Right lobe of liver (tissue), 6 donors: ENCODE measurements at regions not wholly inside any gene's neighbourhood (a gene's known extent, or its start where the extent isn't known, plus 50 kb on each side); places are given as distances from the start of the nearest gene placed in this dataset.

ENCODE experiments used
- ATAC-seq, 4 donors: fragments of 200-7000 bp; cut with Tn5 transposase; one replicate each; pipeline ENCODE4 v1.9.1; 2020; ENCODE audit warnings: mild to moderate bottlenecking in 4 of 4, moderate library complexity in 4 of 4
- DNase-seq, 3 donors: peaks; one replicate each; pipeline ENCODE4 v3.0.0-alpha.2; 2020
- H3K27ac ChIP-seq, 3 donors: fragments of 200-600 bp; one replicate each; pipeline ENCODE4 v1.8.0; 2022
- H3K27me3 ChIP-seq, 2 donors: fragments of 200-600 bp; one replicate each; pipeline ENCODE4 v1.8.0; 2022
- H3K36me3 ChIP-seq, 4 donors: fragments of 200-600 bp; sonication (generic) in 1 of 4; one replicate each; pipeline versions ENCODE4 v1.5.1 to v1.8.0; 2017 to 2022; ENCODE audit warnings: control low read depth in 1 of 4
- H3K4me1 ChIP-seq, 4 donors: fragments of 200-600 bp; sonication (generic) in 1 of 4; one replicate each; pipeline versions ENCODE4 v1.5.1 to v1.8.0; 2017 to 2022; ENCODE audit warnings: control low read depth in 1 of 4
- H3K4me3 ChIP-seq, 3 donors: fragments of 200-600 bp; one replicate each; pipeline ENCODE4 v1.8.0; 2022
- H3K9me3 ChIP-seq, 4 donors: fragments of 200-600 bp; sonication (generic) in 1 of 4; one replicate each; pipeline versions ENCODE4 v1.5.1 to v1.8.0; 2017 to 2022; ENCODE audit warnings: control low read depth in 1 of 4
- POLR2A ChIP-seq: fragments of 450-650 bp; IDR thresholded peaks from one replicate; pipeline ENCODE4 v1.6.1; 2017; ENCODE audit warnings: antibody characterized with exemption, mild to moderate bottlenecking
- WGBS: methylation state at CpG from one replicate; pipeline ENCODE4 v1.1.6; 2018; ENCODE audit warnings: low coverage, low lambda C conversion rate; ENCODE audit not compliant: insufficient coverage; ENCODE audit errors: missing lambda C conversion rate; 5-methylcytosine and 5-hydroxymethylcytosine counted together
- intact Hi-C, 2 donors: fragments of 100-400 bp; cut with DNase I; formaldehyde crosslinking; loops; one replicate each; pipeline versions ENCODE4 v1.11.2 to v1.14.1; 2022
- TF ChIP-seq, protein P1 (sequence below), 4 donors: fragments of 200-600 bp in 3 of 4; fragments of 450-650 bp in 1 of 4; IDR thresholded peaks; one replicate each; pipeline versions ENCODE4 v1.5.1 to v1.8.0; 2016 to 2022; ENCODE audit warnings: antibody characterized with exemption in 4 of 4, mild to moderate bottlenecking in 2 of 4
- donor health status: DM: no; HTN: yes; CAD: no.
- donor health status: DM: no; HTN: no; CAD: no.
- donor health status: DM: no; HTN: no; CAD: no.
- donor health status: DM: no; HTN: yes; CAD: no.
- donor health status: DM: no; HTN: yes; CAD: no.

- no peak overlapping the region for H3K4me3 ChIP-seq
- no peak for ATAC-seq
- H3K27ac ChIP-seq, result no peak overlapping the region
- TF ChIP-seq POLR2A, result no peak
- TF ChIP-seq, protein P1, sequence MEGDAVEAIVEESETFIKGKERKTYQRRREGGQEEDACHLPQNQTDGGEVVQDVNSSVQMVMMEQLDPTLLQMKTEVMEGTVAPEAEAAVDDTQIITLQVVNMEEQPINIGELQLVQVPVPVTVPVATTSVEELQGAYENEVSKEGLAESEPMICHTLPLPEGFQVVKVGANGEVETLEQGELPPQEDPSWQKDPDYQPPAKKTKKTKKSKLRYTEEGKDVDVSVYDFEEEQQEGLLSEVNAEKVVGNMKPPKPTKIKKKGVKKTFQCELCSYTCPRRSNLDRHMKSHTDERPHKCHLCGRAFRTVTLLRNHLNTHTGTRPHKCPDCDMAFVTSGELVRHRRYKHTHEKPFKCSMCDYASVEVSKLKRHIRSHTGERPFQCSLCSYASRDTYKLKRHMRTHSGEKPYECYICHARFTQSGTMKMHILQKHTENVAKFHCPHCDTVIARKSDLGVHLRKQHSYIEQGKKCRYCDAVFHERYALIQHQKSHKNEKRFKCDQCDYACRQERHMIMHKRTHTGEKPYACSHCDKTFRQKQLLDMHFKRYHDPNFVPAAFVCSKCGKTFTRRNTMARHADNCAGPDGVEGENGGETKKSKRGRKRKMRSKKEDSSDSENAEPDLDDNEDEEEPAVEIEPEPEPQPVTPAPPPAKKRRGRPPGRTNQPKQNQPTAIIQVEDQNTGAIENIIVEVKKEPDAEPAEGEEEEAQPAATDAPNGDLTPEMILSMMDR (IDR thresholded peaks at IDR 0.05), result no peak
- H3K4me1 ChIP-seq, result no peaks in the 10 kb centered on the region
- H3K9me3 ChIP-seq, result no peaks in the 10 kb centered on the region
- no peak for DNase-seq
- no CpG with 5 or more reads among the region's 9 CpGs for WGBS
- intact Hi-C loops, result loop anchor here in 1 of 2 donors (10.0 kb wide), 1 partner anchor 104 kb away; no protein-coding TSS in a partner anchor
- no peaks in the 10 kb centered on the region for H3K36me3 ChIP-seq
- no peaks in the 10 kb centered on the region for H3K27me3 ChIP-seq
Observed at GRCh38 chr16:11411059-11411550, 65.8 kb downstream of the RMI2 start.

DNA sequence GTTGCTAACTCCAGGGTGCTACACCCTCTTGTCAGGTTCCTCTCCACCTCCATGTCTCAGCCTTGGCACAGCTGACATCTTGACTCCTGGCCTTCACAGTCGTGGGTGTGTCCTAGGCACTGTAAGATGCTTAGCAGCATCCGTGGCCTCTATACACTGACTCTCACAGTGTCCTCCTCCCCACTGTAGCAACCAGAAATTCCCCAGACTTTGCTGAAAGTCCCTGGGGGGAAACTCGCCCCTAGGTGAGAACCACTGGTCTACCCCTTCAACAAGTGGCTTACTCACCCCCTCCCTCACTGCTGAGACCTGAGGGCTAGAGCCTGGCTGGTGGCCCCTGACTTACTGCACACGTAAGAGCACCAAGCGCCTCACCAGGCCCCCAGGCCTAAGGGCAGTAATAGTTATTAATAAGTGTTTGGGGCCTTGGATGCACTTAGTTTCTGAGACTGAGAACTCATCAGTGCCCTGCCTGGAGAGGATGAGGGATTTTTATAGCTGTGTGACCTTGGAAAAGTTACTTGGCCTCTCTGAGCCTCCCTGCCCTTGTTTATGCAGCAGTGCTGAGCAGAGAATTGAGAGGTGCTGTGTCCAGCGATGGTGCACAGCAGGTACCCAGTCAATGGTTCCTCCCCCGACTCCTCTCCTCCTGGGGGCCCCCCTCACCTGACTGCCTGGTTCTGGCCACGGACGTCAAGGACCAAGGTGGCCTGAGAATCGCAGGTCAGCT lies 67.1 kb downstream of the RMI2 start:
- DNase-seq, result no peak

GRCh38 chr16:11412965-11413887 lies 68.0 kb downstream of the RMI2 start:
- no peaks in the 10 kb centered on the region for H3K36me3 ChIP-seq
- H3K27ac ChIP-seq, result no peak overlapping the region
- DNase-seq, result no peak
- H3K4me3 ChIP-seq, result no peak overlapping the region
- TF ChIP-seq POLR2A, result no peak
- TF ChIP-seq, protein P1 (IDR thresholded peaks at IDR 0.05), result no peak
- no peaks in the 10 kb centered on the region for H3K4me1 ChIP-seq
- intact Hi-C loops, result loop anchor here in 1 of 2 donors (10.0 kb wide), 1 partner anchor 102 kb away; no protein-coding TSS in a partner anchor
- no peaks in the 10 kb centered on the region for H3K9me3 ChIP-seq
- no peak for ATAC-seq
- no peaks in the 10 kb centered on the region for H3K27me3 ChIP-seq
- WGBS, result 100% methylated on average over 1 of the region's 15 CpGs

More for the DNA sequence above, 67.1 kb downstream of the RMI2 start:
- 62% methylated on average over 4 of the region's 10 CpGs for WGBS
- Histone ChIP-seq H3K27ac (no peak overlapping the region), H3K36me3 (no peaks in the 10 kb centered on the region), H3K9me3 (no peaks in the 10 kb centered on the region), H3K4me3 (no peak overlapping the region), H3K27me3 (no peaks in the 10 kb centered on the region), H3K4me1 (no peaks in the 10 kb centered on the region)
- no peak for ATAC-seq
- TF ChIP-seq, protein P1 (IDR thresholded peaks at IDR 0.05), result no peak
- TF ChIP-seq POLR2A, result no peak
- intact Hi-C loops, result loop anchor here in 1 of 2 donors (10.0 kb wide), 1 partner anchor 102 kb away; no protein-coding TSS in a partner anchor

GRCh38 chr16:11413907-11414595 lies 68.8 kb downstream of the RMI2 start:
- H3K27ac ChIP-seq, result no peak overlapping the region
- no peaks in the 10 kb centered on the region for H3K9me3 ChIP-seq
- H3K36me3 ChIP-seq, result no peaks in the 10 kb centered on the region
- WGBS, result 94% methylated on average over 3 of the region's 11 CpGs
- H3K4me3 ChIP-seq, result no peak overlapping the region
- H3K4me1 ChIP-seq, result no peaks in the 10 kb centered on the region
- no peak for ATAC-seq
- no peaks in the 10 kb centered on the region for H3K27me3 ChIP-seq
- intact Hi-C loops, result loop anchor here in 1 of 2 donors (10.0 kb wide), 1 partner anchor 101 kb away; no protein-coding TSS in a partner anchor
- TF ChIP-seq, protein P1 (IDR thresholded peaks at IDR 0.05), result no peak
- TF ChIP-seq POLR2A, result no peak
- DNase-seq, result no peak
